Small intestine (tissue), 7 donors: ENCODE measurements at regions not wholly inside any gene's neighbourhood (a gene's known extent, or its start where the extent isn't known, plus 50 kb on each side); places are given as distances from the start of the nearest gene placed in this dataset.

ENCODE experiments used
- DNase-seq, 2 donors: peaks; one replicate each; pipeline versions ENCODE4 v3.0.0 to v3.0.0-alpha.2; 2013
- FAIRE-seq: peaks from 2 replicates; lab custom pipeline; 2012; peaks lifted over from hg19 to GRCh38; lab: Jason Lieb, UNC
- H3K27ac ChIP-seq, 3 donors: one replicate each; pipeline ENCODE4 v1.5.1; 2013; ENCODE audit warnings: low read length in 2 of 3, mild to moderate bottlenecking in 2 of 3, control low read depth in 1 of 3, inconsistent platforms in 1 of 3, low read depth in 1 of 3, moderate library complexity in 1 of 3
- H3K27me3 ChIP-seq, 3 donors: one replicate each; pipeline ENCODE4 v1.6.1; 2013; ENCODE audit warnings: low read length in 3 of 3, inconsistent platforms in 1 of 3; ENCODE audit not compliant: control insufficient read depth in 3 of 3, insufficient read depth in 3 of 3
- H3K36me3 ChIP-seq, 3 donors: one replicate each; pipeline ENCODE4 v1.6.1; 2013; ENCODE audit warnings: low read length in 3 of 3, inconsistent platforms in 1 of 3, low read depth in 1 of 3, mild to moderate bottlenecking in 1 of 3, moderate library complexity in 1 of 3; ENCODE audit not compliant: control insufficient read depth in 3 of 3, insufficient read depth in 2 of 3
- H3K4me1 ChIP-seq, 3 donors: one replicate each; pipeline ENCODE4 v1.6.1; 2013; ENCODE audit warnings: low read length in 2 of 3, inconsistent platforms in 1 of 3, low read depth in 1 of 3, mild to moderate bottlenecking in 1 of 3, moderate library complexity in 1 of 3; ENCODE audit not compliant: control insufficient read depth in 3 of 3, insufficient read depth in 2 of 3
- H3K4me3 ChIP-seq, 3 donors: one replicate each; pipeline ENCODE4 v1.5.1; 2013; ENCODE audit warnings: low read length in 3 of 3, control low read depth in 1 of 3, inconsistent platforms in 1 of 3, low read depth in 1 of 3, mild to moderate bottlenecking in 1 of 3, moderate library complexity in 1 of 3
- H3K9me3 ChIP-seq, 2 donors: one replicate each; pipeline ENCODE4 v1.6.1; 2013; ENCODE audit warnings: low read depth in 1 of 2, low read length in 1 of 2; ENCODE audit not compliant: control insufficient read depth in 2 of 2, insufficient read depth in 1 of 2
- WGBS, 3 donors: extraction: QIAGEN DNeasy Blood & Tissue Kit; methylation state at CpG; one replicate each; pipeline ENCODE4 v1.1.7; 2013; 5-methylcytosine and 5-hydroxymethylcytosine counted together
- donor health status: healthy with polysubstance abuse.
- donor health status: control.
- donor health status: control.
- donor health status: Bipolar disorder and iron deficiency.
- donor health status: healthy.

DNA sequence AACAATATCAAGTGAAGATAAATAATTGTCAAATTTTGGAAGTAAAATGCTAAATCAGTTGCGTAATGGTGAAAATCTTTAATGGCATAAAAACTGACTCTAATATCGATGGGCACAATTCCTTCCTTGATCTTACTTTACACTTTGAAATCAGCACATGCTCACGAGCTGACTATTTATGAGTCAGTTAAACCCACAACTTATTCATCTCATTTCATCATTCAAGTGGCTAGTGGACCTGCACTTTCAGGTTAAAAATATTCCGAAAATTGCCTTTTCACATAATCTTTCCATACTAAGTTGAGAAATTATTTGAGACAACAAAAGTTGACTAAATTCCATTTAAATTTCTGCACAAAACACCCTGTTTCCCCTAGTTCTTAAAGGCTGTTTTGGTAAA is 582.1 kb upstream of the TENM3 start:
- FAIRE-seq = no peak
- H3K27ac ChIP-seq = no peak overlapping the region
- H3K4me1 ChIP-seq = no peaks in the 10 kb centered on the region

DNA sequence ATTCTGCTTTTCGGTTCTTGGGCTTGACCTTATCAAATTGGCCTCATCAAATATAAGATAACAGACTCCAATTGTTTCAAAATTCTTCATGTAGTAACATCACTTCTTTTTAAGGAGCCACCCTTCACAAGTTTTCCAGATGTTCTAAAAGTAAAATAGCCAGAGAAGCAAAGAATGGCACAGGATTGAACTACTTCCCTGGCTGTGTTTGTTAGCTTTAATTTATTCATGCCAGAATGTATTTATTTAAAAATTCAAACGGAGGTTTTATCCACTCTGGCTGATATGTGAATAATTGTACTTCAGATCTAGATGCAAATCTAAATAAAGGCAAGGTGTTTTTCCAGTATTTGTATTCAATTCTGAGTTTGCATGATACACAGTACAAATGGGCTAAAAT is 581.3 kb upstream of the TENM3 start:
- 7 to 16% (median 14%) methylated on average over 2 of the region's 2 CpGs for WGBS, 3 donors
- DNase-seq (no peak), FAIRE-seq (no peak)
- Histone ChIP-seq H3K27ac (no peak overlapping the region), H3K9me3 (no peaks in the 10 kb centered on the region), H3K27me3 (no peaks in the 10 kb centered on the region), H3K36me3 (no peaks in the 10 kb centered on the region), H3K4me3 (no peak overlapping the region), H3K4me1 (no peaks in the 10 kb centered on the region)

More for the DNA sequence above, 582.1 kb upstream of the TENM3 start:
- Histone ChIP-seq H3K27me3 (no peaks in the 10 kb centered on the region), H3K4me3 (no peak overlapping the region), H3K9me3 (no peaks in the 10 kb centered on the region), H3K36me3 (no peaks in the 10 kb centered on the region)
- DNase-seq = no peak
- 73 to 85% (median 85%) methylated on average over 4 of the region's 4 CpGs for WGBS, 3 donors

DNA sequence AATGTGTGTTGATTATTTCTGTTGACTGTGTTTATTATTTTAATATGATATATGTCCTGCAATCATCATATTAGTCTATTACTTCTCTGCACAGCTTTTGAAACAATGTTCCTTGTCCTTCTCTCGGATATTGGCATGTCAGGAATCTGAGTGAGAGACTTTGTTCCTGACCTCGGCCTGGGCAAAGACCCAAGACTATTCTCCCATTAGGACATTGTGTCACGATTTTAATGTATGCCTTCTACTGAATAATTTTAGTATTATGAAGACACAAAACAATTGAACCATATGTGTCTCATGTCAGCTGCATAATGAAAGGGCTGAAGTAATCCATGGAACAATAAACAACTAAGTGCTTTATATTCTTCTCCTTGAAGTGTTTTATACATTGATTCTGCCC is 580.8 kb upstream of the TENM3 start:
- H3K9me3 ChIP-seq = no peaks in the 10 kb centered on the region
- WGBS, 3 donors = 12 to 33% (median 26%) methylated on average over 3 of the region's 3 CpGs
- DNase-seq = peak in 1 of 2 donors; percentile 51

DNA sequence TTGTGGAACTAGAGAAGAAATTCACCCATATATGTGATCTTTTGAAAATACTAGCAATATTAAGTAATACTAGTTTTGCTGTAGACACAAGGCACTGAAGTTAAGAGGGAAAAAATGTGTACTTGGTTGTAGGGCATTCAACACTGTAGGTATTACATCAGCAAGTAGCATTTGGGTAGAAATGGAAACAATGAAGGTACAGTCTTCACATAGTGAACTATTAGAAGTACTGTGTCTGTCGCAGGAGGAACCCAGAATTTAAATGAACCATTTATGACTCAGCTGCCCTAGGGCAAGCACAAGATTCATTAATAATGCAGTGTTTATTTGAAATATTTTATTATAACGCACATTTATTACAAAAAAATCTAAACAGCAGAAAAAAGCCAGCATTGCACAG is 572.7 kb upstream of the TENM3 start:
- H3K4me1 ChIP-seq = no peaks in the 10 kb centered on the region
- FAIRE-seq = no peak
- H3K27ac ChIP-seq = no peak overlapping the region
- no peak for DNase-seq
- no peaks in the 10 kb centered on the region for H3K9me3 ChIP-seq
- WGBS, 3 donors = 77 to 82% (median 79%) methylated on average over 2 of the region's 2 CpGs
- no peaks in the 10 kb centered on the region for H3K27me3 ChIP-seq
- no peak overlapping the region for H3K4me3 ChIP-seq
- H3K36me3 ChIP-seq = no peaks in the 10 kb centered on the region

More for the DNA sequence above, 580.8 kb upstream of the TENM3 start:
- Histone ChIP-seq H3K27me3 (no peaks in the 10 kb centered on the region), H3K36me3 (no peaks in the 10 kb centered on the region), H3K27ac (no peak overlapping the region), H3K4me1 (no peaks in the 10 kb centered on the region), H3K4me3 (no peak overlapping the region)
- no peak for FAIRE-seq

DNA sequence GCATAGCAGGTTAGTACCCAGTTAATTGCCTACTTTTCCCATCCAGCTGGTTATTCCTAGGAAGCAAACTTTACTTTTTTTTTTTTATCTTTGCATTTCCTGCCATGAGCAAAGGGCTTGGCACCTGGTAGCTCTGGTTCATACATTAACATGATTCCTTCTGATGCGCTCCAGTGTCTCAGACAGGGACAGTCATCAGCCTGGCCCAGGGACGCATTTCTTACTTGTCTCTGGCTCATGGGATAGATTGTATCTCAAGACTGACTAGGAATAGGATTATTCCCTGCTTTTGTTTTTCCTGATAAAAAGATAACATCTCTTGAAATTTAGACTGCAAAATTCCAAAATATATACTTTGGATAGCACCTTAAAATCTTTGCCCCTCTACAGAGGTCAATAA is 571.5 kb upstream of the TENM3 start:
- no peak for FAIRE-seq
- Histone ChIP-seq H3K27ac (no peak overlapping the region), H3K36me3 (no peaks in the 10 kb centered on the region), H3K4me1 (no peaks in the 10 kb centered on the region), H3K4me3 (no peak overlapping the region), H3K27me3 (no peaks in the 10 kb centered on the region), H3K9me3 (no peaks in the 10 kb centered on the region)
- whole genome bisulfite sequencing, 3 donors = 75 to 89% (median 87%) methylated on average over 2 of the region's 2 CpGs
- no peak for DNase-seq

DNA sequence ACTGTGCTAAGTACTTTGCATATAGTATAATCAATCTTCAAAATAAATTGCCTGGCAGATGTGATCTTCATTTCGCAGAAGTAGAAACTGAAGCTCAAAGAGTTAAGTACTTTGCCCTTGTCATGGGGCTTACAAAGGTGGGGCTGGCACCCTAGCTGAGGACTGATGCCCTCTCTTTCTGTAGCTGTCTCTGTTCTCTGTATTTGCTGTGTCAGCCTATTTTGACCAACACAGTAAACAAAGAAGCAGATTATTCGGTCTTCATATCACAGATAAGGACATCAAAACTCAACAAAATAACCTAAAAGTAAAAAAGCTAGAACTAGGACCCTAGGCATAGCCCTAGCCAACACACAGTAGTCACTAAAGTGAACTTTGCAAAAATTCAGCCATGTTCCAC is 570.5 kb upstream of the TENM3 start:
- H3K9me3 ChIP-seq = no peaks in the 10 kb centered on the region
- no peak overlapping the region for H3K27ac ChIP-seq
- no peak for DNase-seq
- no peak for FAIRE-seq
- H3K36me3 ChIP-seq = no peaks in the 10 kb centered on the region
- no peak overlapping the region for H3K4me3 ChIP-seq
- 48 to 71% (median 62%) methylated on average over 2 of the region's 2 CpGs for WGBS, 3 donors
- no peaks in the 10 kb centered on the region for H3K4me1 ChIP-seq
- H3K27me3 ChIP-seq = no peaks in the 10 kb centered on the region

DNA sequence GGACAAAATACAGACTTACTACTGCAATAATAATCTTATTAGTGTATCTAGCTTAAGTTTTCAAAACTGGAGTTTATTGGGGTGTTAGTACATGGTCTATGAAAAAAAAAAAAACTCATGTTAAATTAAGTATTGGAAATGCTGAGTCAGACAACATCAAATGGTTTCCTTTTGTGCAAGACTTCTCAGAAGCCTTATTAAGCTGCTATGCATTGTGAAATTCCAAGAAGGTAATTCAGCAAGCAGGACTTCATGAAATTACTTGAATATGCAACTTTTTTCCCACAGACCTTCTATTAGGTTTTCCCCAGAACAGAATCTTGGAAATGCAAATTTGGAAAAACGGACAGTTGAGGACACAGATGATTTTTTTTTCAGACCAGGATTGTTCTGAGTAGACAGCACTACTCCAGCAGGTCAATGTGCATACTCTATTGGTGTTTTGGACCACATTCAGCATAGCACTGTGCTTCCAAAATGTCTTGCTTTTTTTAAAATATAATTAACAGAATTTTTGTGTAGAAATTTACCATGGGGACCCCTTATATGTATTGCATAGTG is 568.8 kb upstream of the TENM3 start:
- H3K27ac ChIP-seq = no peak overlapping the region
- no peaks in the 10 kb centered on the region for H3K9me3 ChIP-seq
- FAIRE-seq = no peak
- DNase-seq = no peak
- 57 to 70% (median 70%) methylated on average over 1 of the region's 1 CpG for WGBS, 3 donors
- H3K4me1 ChIP-seq = no peaks in the 10 kb centered on the region
- no peak overlapping the region for H3K4me3 ChIP-seq
- no peaks in the 10 kb centered on the region for H3K36me3 ChIP-seq
- H3K27me3 ChIP-seq = no peaks in the 10 kb centered on the region

DNA sequence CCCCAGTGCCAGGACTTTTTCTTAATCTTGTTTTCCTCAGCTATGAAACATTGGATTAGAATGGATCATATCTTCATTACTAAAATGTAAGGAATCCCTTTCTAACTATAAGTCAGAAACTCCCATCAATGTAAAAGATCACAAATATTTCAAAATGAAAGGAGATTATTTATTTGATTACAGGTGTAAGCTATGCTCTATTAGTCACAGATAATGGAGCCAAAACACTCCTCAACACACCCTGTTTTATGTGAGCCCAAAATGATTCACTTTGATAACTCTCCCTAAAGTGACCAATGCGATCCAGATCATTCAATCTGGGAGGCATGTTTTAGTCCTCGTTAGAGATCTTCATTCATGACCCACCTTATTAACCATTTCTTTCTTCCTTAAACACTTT is 566.7 kb upstream of the TENM3 start:
- no peaks in the 10 kb centered on the region for H3K27me3 ChIP-seq
- H3K9me3 ChIP-seq = no peaks in the 10 kb centered on the region
- H3K4me3 ChIP-seq = no peak overlapping the region
- 11 to 38% (median 27%) methylated on average over 2 of the region's 2 CpGs for WGBS, 3 donors
- FAIRE-seq = no peak
- no peak overlapping the region for H3K27ac ChIP-seq
- H3K4me1 ChIP-seq = no peaks in the 10 kb centered on the region
- no peaks in the 10 kb centered on the region for H3K36me3 ChIP-seq
- DNase-seq = no peak

DNA sequence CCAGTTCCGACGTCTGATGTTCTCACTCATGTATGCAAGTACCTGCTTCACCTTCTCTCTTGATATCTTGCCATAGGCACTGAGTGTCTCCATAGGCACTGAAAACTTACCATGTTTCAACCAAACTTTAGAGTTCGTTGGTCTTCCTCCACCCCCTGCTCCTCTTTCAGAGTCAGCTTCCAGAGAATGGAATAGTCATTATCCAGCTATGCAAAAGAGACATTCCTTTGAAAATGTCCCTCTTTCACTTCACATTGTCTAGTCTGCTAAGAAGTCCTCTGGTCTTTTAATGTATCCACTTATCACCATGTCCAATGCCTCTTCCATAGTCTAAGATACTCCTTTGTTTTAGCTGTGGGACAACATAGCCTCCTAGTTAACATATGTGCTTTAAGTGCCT is 566.0 kb upstream of the TENM3 start:
- Histone ChIP-seq H3K4me3 (no peak overlapping the region), H3K9me3 (no peaks in the 10 kb centered on the region), H3K27me3 (no peaks in the 10 kb centered on the region), H3K4me1 (no peaks in the 10 kb centered on the region), H3K27ac (no peak overlapping the region), H3K36me3 (no peaks in the 10 kb centered on the region)
- DNase-seq = no peak
- FAIRE-seq = no peak
- WGBS, 3 donors = 83 to 91% (median 88%) methylated on average over 3 of the region's 3 CpGs
